Panc1 (cell line): ENCODE measurements at regions not wholly inside any gene's neighbourhood (a gene's known extent, or its start where the extent isn't known, plus 50 kb on each side); places are given as distances from the start of the nearest gene placed in this dataset.

ENCODE experiments used
- ATAC-seq: fragments of 200-7000 bp; cut with Tn5 transposase; 2 replicates; pipeline ENCODE4 v1.9.1; 2020; ENCODE audit warnings: mild to moderate bottlenecking, moderate library complexity
- BruUV-seq: library from RNA; stranded (reverse); fragments of 400-500 nt; replicated peaks from 2 replicates; lab custom pipeline; 2021; lab: Mats Ljungman, UMichigan
- CTCF ChIA-PET: fragments of 300-600 bp; sonication (Branson Sonifier 250); formaldehyde crosslinking; loops from one replicate; lab custom pipeline; 2022; ENCODE audit warnings: antibody characterized with exemption; lab: Charles Lee
- POLR2A ChIA-PET: fragments of 300-600 bp; sonication (Branson Sonifier 250); formaldehyde crosslinking; loops from one replicate; lab custom pipeline; 2022; ENCODE audit warnings: antibody characterized with exemption; lab: Charles Lee
- DNase-seq: peaks from one replicate; pipeline ENCODE4 v3.0.0-alpha.2; 2010; ENCODE audit warnings: low read depth, low spot score
- H3K27ac ChIP-seq: 2 replicates; pipeline ENCODE4 v1.5.1; 2011; ENCODE audit warnings: mild to moderate bottlenecking, low read length, inconsistent platforms
- H3K27me3 ChIP-seq: fragments of 200-500 bp; sonication (Bioruptor generic); 2 replicates; pipeline ENCODE4 v1.6.0; 2014; ENCODE audit warnings: low read length, inconsistent platforms; ENCODE audit not compliant: control insufficient read depth, insufficient read depth
- H3K36me3 ChIP-seq: fragments of 200-500 bp; sonication (Bioruptor generic); 2 replicates; pipeline ENCODE4 v1.5.1; 2014; ENCODE audit warnings: inconsistent platforms, mild to moderate bottlenecking, low read length, moderate library complexity; ENCODE audit not compliant: control insufficient read depth, insufficient read depth
- H3K4me1 ChIP-seq: 2 replicates; pipeline ENCODE4 v1.5.1; 2011; ENCODE audit warnings: inconsistent platforms, mild to moderate bottlenecking, low read length, moderate library complexity; ENCODE audit not compliant: control insufficient read depth, insufficient read depth
- H3K4me3 ChIP-seq, 2 experiments: 2 replicates each; pipeline ENCODE4 v1.5.1; 2011 to 2012; ENCODE audit warnings: low read depth in 2 of 2, low read length in 2 of 2, mild to moderate bottlenecking in 2 of 2, inconsistent platforms in 1 of 2, moderate library complexity in 1 of 2
- H3K9me3 ChIP-seq: fragments of 200-500 bp; sonication (Bioruptor generic); 2 replicates; pipeline ENCODE4 v1.5.1; 2014; ENCODE audit warnings: low read depth, mild to moderate bottlenecking, inconsistent platforms, low read length, moderate library complexity; ENCODE audit not compliant: control insufficient read depth, insufficient read depth
- CTCF ChIP-seq: fragments of 450-650 bp; IDR thresholded peaks from 2 replicates; pipeline ENCODE4 v1.5.1; 2017; ENCODE audit warnings: mild to moderate bottlenecking
- POLR2AphosphoS5 ChIP-seq: IDR thresholded peaks from 2 replicates; pipeline ENCODE4 v1.6.1; 2012; ENCODE audit warnings: mild to moderate bottlenecking, low read depth, low read length, moderate library complexity
- REST ChIP-seq, 2 experiments: IDR thresholded peaks; 2 replicates each; pipeline ENCODE4 v1.6.1; 2011 to 2012; ENCODE audit warnings: low read depth in 2 of 2, control low read depth in 1 of 2, low read length in 1 of 2, mild to moderate bottlenecking in 1 of 2, moderate library complexity in 1 of 2; ENCODE audit not compliant: insufficient read depth in 1 of 2
- SIN3A ChIP-seq: IDR thresholded peaks from 2 replicates; pipeline ENCODE4 v1.6.1; 2012; ENCODE audit warnings: low read depth, mild to moderate bottlenecking, low read length, moderate library complexity, borderline replicate concordance; ENCODE audit not compliant: insufficient read depth
- TCF7L2 ChIP-seq: IDR thresholded peaks from 2 replicates; pipeline ENCODE4 v1.6.1; 2011; ENCODE audit warnings: mild to moderate bottlenecking, low read depth, low read length, inconsistent platforms
- in situ Hi-C: cut with HindIII; loops from 2 replicates; pipeline ENCODE4 v1.10.0; 2016; ENCODE audit warnings: low sequenced_read_pairs, low pct_unique_long_range_greater_than_20kb
- intact Hi-C: fragments of 100-400 bp; cut with micrococcal nuclease; formaldehyde crosslinking; loops from one replicate; pipeline ENCODE4 v1.10.0; 2022; ENCODE audit not compliant: unreplicated experiment

DNA sequence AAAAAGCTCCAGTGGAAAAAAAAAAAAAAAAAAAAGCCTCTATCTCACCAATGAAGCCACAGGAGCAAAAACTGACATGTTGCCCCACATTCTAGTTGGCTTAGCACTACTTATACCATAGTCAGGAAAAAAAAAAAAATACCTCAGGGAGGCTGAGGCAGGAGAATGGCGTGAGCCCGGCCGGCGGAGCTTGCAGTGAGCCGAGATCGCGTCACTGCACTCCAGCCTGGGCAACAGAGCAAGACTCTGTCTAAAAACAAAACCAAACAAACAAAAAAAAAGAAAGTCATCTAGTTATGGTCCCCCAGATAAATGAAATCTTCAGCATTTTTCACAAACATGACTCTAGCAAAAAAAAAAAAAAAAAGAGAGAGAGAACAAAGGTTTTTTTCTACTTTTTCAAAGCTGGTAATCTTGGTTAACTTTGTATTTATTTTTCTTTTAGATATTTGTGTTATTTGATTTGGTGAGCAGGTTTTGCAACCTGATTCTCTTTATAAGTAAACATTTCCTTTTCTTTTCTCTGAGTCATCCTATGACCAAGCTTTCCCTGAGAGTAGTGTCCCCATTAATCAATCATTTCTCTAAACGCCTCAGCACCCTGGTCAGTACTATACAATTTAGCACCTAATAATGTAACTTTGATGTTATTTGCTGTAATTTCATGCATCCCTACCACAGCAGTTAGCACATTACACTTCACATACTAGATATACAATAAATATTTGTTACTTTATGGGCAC is 273.7 kb upstream of the PIK3C3 start:
- POLR2A ChIA-PET: no interaction called here
- in situ Hi-C loops: no loop called here
- Histone ChIP-seq H3K27me3 (no peaks in the 10 kb centered on the region), H3K9me3 (no peaks in the 10 kb centered on the region), H3K4me1 (no peaks in the 10 kb centered on the region), H3K36me3 (no peaks in the 10 kb centered on the region), H3K27ac (no peak overlapping the region), H3K4me3 (no peak overlapping the region)
- TF ChIP-seq CTCF (no peak), SIN3A (no peak), TCF7L2 (no peak), POLR2AphosphoS5 (no peak), REST (IDR thresholded peaks at IDR 0.05; ENCODE audit: insufficient read depth in 1 of 2, low read depth in 2 of 2, low read length in 1 of 2) (no peak)
- CTCF ChIA-PET: no interaction called here
- no peak for ATAC-seq
- no TSS peak for BruUV-seq
- intact Hi-C loops: no loop called here
- DNase-seq: no peak

- no peak overlapping the region for H3K27ac ChIP-seq
- no peaks in the 10 kb centered on the region for H3K4me1 ChIP-seq
- no TSS peak for BruUV-seq
- CTCF ChIA-PET: no interaction called here
- in situ Hi-C loops: no loop called here
- H3K36me3 ChIP-seq: no peaks in the 10 kb centered on the region
- DNase-seq (no peak), ATAC-seq (no peak)
- intact Hi-C loops: no loop called here
- TF ChIP-seq CTCF: no peak
- no peak for TF ChIP-seq TCF7L2
- TF ChIP-seq POLR2AphosphoS5: no peak
- no peaks in the 10 kb centered on the region for H3K27me3 ChIP-seq
- POLR2A ChIA-PET: no interaction called here
- H3K9me3 ChIP-seq: no peaks in the 10 kb centered on the region
- no peak overlapping the region for H3K4me3 ChIP-seq
Measured at GRCh38 chr18:41674506-41674905, 280.5 kb upstream of the PIK3C3 start.
